Stimulated activated naive CD8-positive, alpha-beta T cell treated with anti-CD3 and anti-CD28 coated beads, Interleukin-15, amount 100 ng/mL, for 72 hours (primary cell): ENCODE measurements at regions not wholly inside any gene's neighbourhood (a gene's known extent, or its start where the extent isn't known, plus 50 kb on each side); places are given as distances from the start of the nearest gene placed in this dataset.
A peak's percentile ranks its signal among the peaks of the same experiment; 100 is the strongest.
"Not testable (repeated sequence)": the region's sequence is repeated elsewhere in the genome, so short reads cannot be mapped to it uniquely, and the experiment has no call there.

Source experiments
- ATAC-seq: fragments of 150-1000 bp; cut with Tn5 transposase; 2 replicates; pipeline ENCODE4 v1.10.0; 2021; ENCODE audit warnings: mild to moderate bottlenecking, moderate library complexity
- DNase-seq, 2 donors: peaks; one replicate each; pipeline ENCODE4 v3.0.0; 2021 to 2022
- H3K27ac Mint-ChIP-seq, 2 donors: one replicate each; pipeline ENCODE4 v1.8.0; 2022; ENCODE audit warnings: mild to moderate bottlenecking in 2 of 2, mixed read lengths in 2 of 2, moderate library complexity in 2 of 2
- H3K27me3 Mint-ChIP-seq: one replicate; pipeline ENCODE4 v1.8.0; 2022; ENCODE audit warnings: mixed read lengths
- H3K4me1 Mint-ChIP-seq: one replicate; pipeline ENCODE4 v1.8.0; 2022; ENCODE audit warnings: mild to moderate bottlenecking, mixed read lengths
- H3K4me3 Mint-ChIP-seq, 2 donors: one replicate each; pipeline ENCODE4 v1.8.0; 2022; ENCODE audit warnings: mild to moderate bottlenecking in 2 of 2, mixed read lengths in 2 of 2, moderate library complexity in 1 of 2
- H3K9me3 Mint-ChIP-seq, 2 donors: one replicate each; pipeline ENCODE4 v1.8.0; 2022; ENCODE audit warnings: mixed read lengths in 2 of 2

DNA sequence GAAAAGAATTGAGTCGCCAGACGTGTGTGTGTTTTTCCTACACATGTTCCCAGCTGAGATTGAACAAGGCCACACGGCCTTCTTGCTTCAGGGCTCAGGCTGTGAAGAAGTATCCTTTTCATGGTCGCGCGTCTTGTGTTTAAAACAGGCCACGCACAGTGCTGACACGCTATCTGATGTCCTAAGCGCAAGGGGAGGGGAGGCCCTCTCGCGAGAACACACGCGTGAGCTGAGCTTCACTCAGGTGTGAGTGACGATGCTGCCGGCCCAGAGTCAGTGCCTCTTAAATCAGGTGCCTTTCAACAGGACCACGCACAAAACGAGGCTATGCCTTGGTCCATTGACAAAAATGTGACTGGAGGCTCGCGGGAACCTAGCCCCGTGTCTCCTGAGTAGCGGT is 103.7 kb downstream of the TEX29 start:
- ATAC-seq (no peak), DNase-seq (no peak)
- H3K9me3 Mint-ChIP-seq = no peaks in the 10 kb centered on the region
- no peak overlapping the region for H3K4me3 Mint-ChIP-seq
- no peaks in the 10 kb centered on the region for H3K4me1 Mint-ChIP-seq
- peaks cover 7% of the 10 kb centered on the region for H3K27me3 Mint-ChIP-seq
- H3K27ac Mint-ChIP-seq = no peak overlapping the region

DNA sequence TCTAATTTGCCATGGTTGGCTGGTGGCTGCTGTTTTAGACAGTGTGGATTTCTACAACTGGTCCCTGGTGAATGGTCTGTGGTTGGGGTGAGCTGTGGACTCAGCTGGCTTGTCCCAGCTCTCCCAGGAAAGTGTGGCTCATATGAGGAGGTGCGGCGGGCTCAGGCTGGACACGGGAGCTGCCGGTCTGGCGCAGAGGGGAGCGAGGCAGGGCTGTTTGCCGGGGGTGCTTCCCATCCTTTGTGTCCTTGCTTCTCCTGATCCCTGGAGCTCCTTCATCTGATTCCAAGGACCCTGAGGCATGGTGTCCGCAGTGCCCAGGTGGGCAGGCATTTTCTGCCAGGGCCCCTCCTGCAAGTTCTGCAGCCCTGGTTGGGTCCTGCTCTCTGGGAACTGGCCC is 104.9 kb downstream of the TEX29 start:
- Mint-ChIP-seq H3K27ac (no peak overlapping the region), H3K4me3 (no peak overlapping the region), H3K27me3 (peaks cover 7% of the 10 kb centered on the region), H3K9me3 (no peaks in the 10 kb centered on the region), H3K4me1 (no peaks in the 10 kb centered on the region)
- ATAC-seq (no peak), DNase-seq (no peak)

DNA sequence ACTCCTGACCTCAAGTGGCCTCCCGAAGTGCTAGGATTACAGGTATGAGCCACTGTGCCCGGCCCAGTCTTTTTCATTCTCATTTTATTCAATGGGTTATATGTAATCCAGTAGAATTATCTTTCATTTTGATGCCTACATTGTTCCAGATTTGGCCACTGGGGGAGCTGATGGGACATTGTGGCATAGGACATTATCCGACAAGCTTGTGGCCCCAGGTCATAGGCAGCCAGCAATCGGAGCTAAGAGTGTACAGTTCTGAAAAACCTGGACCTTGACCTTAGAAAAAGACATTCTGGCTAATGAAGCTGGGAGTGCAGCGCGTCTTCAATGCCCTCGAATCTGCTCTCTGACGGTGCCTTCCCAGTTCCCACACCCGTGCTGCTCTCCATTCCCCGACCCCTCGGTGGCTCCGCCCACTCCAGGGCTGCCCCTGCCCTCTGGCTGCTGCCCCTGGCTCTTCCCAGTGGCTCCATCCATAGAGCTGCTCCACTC is 108.7 kb downstream of the TEX29 start:
- no peaks in the 10 kb centered on the region for H3K4me1 Mint-ChIP-seq
- no peak overlapping the region for H3K27ac Mint-ChIP-seq
- ATAC-seq (peak; percentile 83), DNase-seq (peak; percentile 12 to 34)
- H3K9me3 Mint-ChIP-seq = peaks cover 0 to under 1% of the 10 kb centered on the region in 2 donors
- peaks cover 22% of the 10 kb centered on the region for H3K27me3 Mint-ChIP-seq
- no peak overlapping the region for H3K4me3 Mint-ChIP-seq

DNA sequence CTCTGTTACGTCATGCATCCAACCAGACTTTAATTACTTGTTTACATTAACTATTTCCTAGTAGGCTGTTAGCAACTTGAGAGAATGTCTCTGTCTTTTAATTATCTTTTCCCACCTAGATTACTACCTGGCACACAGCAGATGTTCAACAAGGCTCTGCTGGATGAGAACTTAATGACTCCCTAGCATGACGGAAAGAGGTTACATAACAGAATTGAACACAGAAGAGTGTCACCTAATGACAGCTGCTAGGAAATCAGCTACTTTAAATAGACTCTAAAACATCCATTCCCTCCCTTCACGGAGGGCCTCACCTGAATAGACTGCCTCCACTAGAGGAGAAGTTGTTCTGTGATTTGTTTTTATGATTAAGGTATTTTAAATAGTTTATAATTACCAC is 110.8 kb downstream of the TEX29 start:
- ATAC-seq (no peak), DNase-seq (no peak)
- no peaks in the 10 kb centered on the region for H3K4me1 Mint-ChIP-seq
- peaks cover 7 to 11% of the 10 kb centered on the region in 2 donors for H3K9me3 Mint-ChIP-seq
- no peak overlapping the region for H3K27ac Mint-ChIP-seq
- H3K4me3 Mint-ChIP-seq = no peak overlapping the region
- peaks cover 23% of the 10 kb centered on the region for H3K27me3 Mint-ChIP-seq

DNA sequence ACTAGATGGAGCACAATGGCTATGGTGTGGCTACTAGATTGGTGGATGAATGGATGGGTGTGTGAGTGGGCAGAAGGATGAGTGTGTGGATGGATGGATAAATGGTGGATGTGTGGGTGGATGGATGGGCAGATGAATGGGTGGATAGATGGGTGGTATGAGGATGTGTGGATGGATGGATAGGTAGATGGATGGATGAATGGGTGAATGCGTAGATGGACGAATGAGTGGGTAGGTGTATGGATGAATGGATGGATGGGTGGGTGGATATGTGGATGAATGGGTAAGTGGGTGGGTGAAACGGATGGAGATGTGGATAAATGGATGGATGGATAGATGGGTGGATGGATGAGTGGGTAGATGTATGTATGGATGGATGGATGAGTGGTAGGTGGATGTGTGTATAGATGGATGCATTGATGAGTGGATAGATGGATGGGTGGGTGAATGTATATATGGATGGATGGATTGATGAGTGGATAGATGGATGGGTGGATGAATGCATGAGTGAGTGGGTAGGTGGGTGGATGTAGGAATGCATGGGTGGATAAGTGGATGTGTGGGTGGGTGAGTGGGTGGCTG is 114.2 kb downstream of the TEX29 start:
- Mint-ChIP-seq H3K4me1 (no peaks in the 10 kb centered on the region), H3K9me3 (peaks cover 7 to 11% of the 10 kb centered on the region in 2 donors), H3K4me3 (no peak overlapping the region), H3K27ac (no peak overlapping the region), H3K27me3 (peaks cover 23% of the 10 kb centered on the region)
- ATAC-seq (no peak), DNase-seq (no peak)

GRCh38 chr13:111436446-111436845 is 116.0 kb downstream of the TEX29 start:
- ATAC-seq (no peak), DNase-seq (no peak)
- H3K4me1 Mint-ChIP-seq = no peaks in the 10 kb centered on the region
- H3K27me3 Mint-ChIP-seq = peaks cover 14% of the 10 kb centered on the region
- H3K4me3 Mint-ChIP-seq = no peak overlapping the region
- no peak overlapping the region for H3K27ac Mint-ChIP-seq
- peaks cover 7 to 11% of the 10 kb centered on the region in 2 donors for H3K9me3 Mint-ChIP-seq

GRCh38 chr13:111437417-111437816 is 117.0 kb downstream of the TEX29 start:
- Mint-ChIP-seq H3K4me1 (no peaks in the 10 kb centered on the region), H3K27ac (no peak overlapping the region), H3K4me3 (no peak overlapping the region), H3K27me3 (peaks cover 14% of the 10 kb centered on the region), H3K9me3 (peaks cover 7 to 11% of the 10 kb centered on the region in 2 donors)
- ATAC-seq = no peak
- DNase-seq = no peak

DNA sequence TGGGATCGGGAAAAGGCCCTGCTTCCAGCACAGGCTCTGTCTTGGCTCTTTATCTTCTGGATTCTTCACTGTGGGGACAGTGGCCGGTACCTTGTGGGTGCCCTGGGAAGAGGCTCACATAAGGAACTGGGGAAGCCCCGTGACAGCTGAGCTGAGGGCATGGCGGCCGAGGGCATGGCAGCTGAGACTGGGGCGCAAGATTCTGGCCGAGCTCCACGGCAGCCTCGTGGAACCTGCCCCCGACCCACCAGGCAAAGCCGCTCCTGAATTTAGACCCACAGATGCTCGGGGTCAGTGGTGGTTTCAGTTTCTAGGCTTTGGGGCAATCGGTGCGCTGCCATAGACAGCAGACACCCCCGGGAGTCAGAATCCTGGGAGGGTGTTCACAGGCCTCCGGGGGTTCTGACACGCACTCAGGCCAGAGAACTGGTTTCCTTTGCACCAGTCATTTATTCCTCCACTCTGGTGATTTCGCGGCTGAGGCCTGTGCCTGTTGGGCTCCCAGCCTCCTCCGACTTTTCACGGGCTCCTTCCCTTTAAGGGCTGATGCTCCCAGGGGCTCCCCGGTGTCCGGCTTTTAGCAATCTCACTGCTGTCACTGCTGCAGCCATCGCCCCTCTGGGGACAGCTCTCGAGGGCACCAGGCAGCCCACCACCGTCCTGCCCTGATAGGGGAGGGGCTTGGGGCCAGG is 117.6 kb downstream of the TEX29 start:
- Mint-ChIP-seq H3K9me3 (peaks cover 7 to 11% of the 10 kb centered on the region in 2 donors), H3K27ac (no peak overlapping the region), H3K27me3 (peaks cover 10% of the 10 kb centered on the region), H3K4me1 (no peaks in the 10 kb centered on the region), H3K4me3 (no peak overlapping the region)
- DNase-seq (no peak), ATAC-seq (no peak)

DNA sequence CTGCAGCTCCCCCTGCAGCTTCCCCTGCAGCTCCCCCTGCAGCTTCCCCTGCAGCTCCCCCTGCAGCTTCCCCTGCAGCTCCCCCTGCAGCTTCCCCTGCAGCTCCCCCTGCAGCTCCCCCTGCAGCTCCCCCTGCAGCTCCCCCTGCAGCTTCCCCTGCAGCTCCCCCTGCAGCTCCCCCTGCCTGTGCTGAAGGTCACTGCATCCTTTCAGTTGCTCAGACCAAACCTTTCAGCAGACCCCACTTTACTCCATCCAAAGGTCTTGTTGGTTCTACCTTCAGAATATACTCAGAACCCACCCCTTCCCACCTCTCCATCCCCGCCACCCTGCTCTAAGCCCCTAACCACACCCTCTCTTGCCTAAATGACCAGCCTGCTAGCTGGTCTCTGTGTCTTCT is 120.0 kb downstream of the TEX29 start:
- H3K4me3 Mint-ChIP-seq, H3K27ac Mint-ChIP-seq, H3K4me1 Mint-ChIP-seq, H3K9me3 Mint-ChIP-seq, ATAC-seq, DNase-seq, H3K27me3 Mint-ChIP-seq: not testable (repeated sequence)

DNA sequence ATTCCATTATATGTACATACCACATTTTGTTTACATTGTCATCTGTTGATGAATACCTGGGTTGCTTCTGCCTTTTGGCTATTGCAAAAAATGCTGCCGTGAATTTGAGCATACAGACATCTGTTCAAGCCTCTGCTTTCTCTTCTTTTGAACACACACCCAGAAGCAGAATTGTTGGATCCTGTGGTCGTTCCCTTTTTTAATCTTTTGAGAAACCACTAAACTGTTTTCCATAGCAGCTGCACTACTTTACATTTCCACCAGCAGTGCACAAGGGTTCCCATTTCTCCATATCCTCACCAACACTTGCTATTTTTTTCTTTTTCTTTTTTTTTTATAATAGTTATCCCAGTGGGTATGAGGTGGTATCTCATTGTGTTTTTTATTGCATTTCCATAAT is 123.5 kb downstream of the TEX29 start:
- H3K4me3 Mint-ChIP-seq = no peak overlapping the region
- no peak overlapping the region for H3K27ac Mint-ChIP-seq
- H3K9me3 Mint-ChIP-seq = peaks cover 9 to 16% of the 10 kb centered on the region in 2 donors
- DNase-seq (no peak), ATAC-seq (no peak)
- H3K4me1 Mint-ChIP-seq = no peaks in the 10 kb centered on the region
- peaks cover 16% of the 10 kb centered on the region for H3K27me3 Mint-ChIP-seq

DNA sequence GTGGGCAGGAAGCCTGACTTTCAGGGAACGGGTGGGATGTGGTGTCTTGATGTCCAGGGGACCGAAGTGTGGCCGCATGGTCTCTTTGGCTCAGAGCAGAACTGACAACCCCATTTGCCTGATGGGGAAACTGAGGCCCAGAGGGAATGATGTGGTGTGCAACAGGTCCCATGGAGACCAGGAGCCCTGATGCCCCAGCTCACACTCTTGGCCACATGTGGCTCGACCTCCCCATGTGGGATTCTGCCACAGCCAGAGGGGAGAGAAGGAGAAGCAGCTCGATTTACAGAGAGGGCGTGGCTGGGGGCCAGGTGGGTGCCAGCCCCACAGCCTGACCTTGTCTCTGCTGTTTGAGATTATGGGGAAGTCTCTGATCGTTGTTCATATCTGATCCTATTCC is 128.1 kb downstream of the TEX29 start:
- Mint-ChIP-seq H3K4me1 (peaks cover 5% of the 10 kb centered on the region), H3K27me3 (peaks cover 28% of the 10 kb centered on the region), H3K4me3 (no peak overlapping the region), H3K27ac (no peak overlapping the region), H3K9me3 (peaks cover 9 to 16% of the 10 kb centered on the region in 2 donors)
- DNase-seq (no peak), ATAC-seq (no peak)

DNA sequence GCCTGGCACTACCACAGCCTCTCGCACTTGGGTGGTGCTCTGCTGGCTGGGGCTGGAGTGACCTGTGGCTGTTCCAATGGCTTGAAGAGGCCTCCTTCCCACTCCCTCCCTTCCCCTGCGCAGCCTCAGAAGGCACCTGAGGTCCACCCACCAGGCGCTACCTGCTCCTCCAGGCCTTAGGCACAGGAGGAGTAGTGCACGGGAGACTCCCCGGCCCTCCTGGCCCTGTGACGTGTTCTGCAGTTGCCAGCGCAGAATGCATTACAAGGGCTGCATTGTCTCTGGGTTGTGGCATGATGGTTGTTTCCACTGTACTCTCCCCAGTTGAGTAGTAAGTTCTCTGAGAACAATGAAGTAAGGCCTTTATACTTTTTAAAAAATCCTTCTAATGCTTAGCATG is 128.6 kb downstream of the TEX29 start:
- Mint-ChIP-seq H3K27ac (no peak overlapping the region), H3K27me3 (peaks cover 28% of the 10 kb centered on the region), H3K4me3 (no peak overlapping the region), H3K4me1 (peaks cover 5% of the 10 kb centered on the region), H3K9me3 (peaks cover 9 to 16% of the 10 kb centered on the region in 2 donors)
- ATAC-seq (no peak), DNase-seq (no peak)

GRCh38 chr13:111451402-111451801 is 131.0 kb downstream of the TEX29 start:
- peaks cover 5% of the 10 kb centered on the region for H3K4me1 Mint-ChIP-seq
- peaks cover 28% of the 10 kb centered on the region for H3K27me3 Mint-ChIP-seq
- ATAC-seq (no peak), DNase-seq (no peak)
- H3K9me3 Mint-ChIP-seq = peaks cover 13 to 16% of the 10 kb centered on the region in 2 donors
- no peak overlapping the region for H3K4me3 Mint-ChIP-seq
- H3K27ac Mint-ChIP-seq = no peak overlapping the region

- Mint-ChIP-seq H3K4me1 (peaks cover 16% of the 10 kb centered on the region), H3K27me3 (peaks cover 36% of the 10 kb centered on the region), H3K27ac (no peak overlapping the region), H3K9me3 (peaks cover 0 to 3% of the 10 kb centered on the region in 2 donors), H3K4me3 (no peak overlapping the region)
- DNase-seq = no peak
- ATAC-seq = no peak
These were observed 136.2 kb downstream of the TEX29 start for GRCh38 chr13:111456452-111457230.

- peaks cover 12% of the 10 kb centered on the region for H3K4me1 Mint-ChIP-seq
- H3K27ac Mint-ChIP-seq = no peak overlapping the region
- peaks cover 0 to 3% of the 10 kb centered on the region in 2 donors for H3K9me3 Mint-ChIP-seq
- ATAC-seq (no peak), DNase-seq (no peak)
- no peak overlapping the region for H3K4me3 Mint-ChIP-seq
- peaks cover 25% of the 10 kb centered on the region for H3K27me3 Mint-ChIP-seq
These were observed 137.6 kb downstream of the TEX29 start for GRCh38 chr13:111458001-111458531.

DNA sequence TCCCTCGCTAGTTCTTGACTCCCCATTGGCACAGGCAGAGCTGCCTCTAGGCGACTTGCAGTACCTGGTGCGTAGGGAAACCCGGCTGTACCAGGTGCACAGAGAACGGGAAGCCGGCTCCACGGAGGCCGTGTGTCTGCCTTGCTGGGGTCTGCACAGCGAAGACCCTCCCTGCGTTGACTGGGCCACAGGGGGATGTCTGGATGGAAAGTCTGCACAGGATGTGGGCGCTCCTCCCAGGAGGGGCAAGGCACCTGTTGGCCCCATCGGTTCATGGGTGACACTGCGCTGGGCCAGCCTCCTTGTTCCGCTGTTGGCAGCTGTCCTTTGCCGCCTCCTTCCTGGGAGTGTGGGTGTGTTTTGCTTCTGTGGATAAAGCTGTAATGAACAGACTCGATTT is 138.3 kb downstream of the TEX29 start:
- no peak overlapping the region for H3K4me3 Mint-ChIP-seq
- H3K27me3 Mint-ChIP-seq = peaks cover 32% of the 10 kb centered on the region
- H3K9me3 Mint-ChIP-seq = peaks cover 0 to 3% of the 10 kb centered on the region in 2 donors
- ATAC-seq (no peak), DNase-seq (no peak)
- no peak overlapping the region for H3K27ac Mint-ChIP-seq
- H3K4me1 Mint-ChIP-seq = peaks cover 12% of the 10 kb centered on the region
